CD4-positive, alpha-beta T cell treated with Interleukin-10 for 1 hour (primary cell): ENCODE measurements at regions not wholly inside any gene's neighbourhood (a gene's known extent, or its start where the extent isn't known, plus 50 kb on each side); places are given as distances from the start of the nearest gene placed in this dataset.
"Not testable (repeated sequence)": the region's sequence is repeated elsewhere in the genome, so short reads cannot be mapped to it uniquely, and the experiment has no call there.

Experiments used
- DNase-seq: peaks from one replicate; pipeline ENCODE4 v3.0.0-alpha.2; 2020

GRCh38 chr5:66354422-66354821, 210.3 kb downstream of the SREK1 start:
- no peak for DNase-seq

DNA sequence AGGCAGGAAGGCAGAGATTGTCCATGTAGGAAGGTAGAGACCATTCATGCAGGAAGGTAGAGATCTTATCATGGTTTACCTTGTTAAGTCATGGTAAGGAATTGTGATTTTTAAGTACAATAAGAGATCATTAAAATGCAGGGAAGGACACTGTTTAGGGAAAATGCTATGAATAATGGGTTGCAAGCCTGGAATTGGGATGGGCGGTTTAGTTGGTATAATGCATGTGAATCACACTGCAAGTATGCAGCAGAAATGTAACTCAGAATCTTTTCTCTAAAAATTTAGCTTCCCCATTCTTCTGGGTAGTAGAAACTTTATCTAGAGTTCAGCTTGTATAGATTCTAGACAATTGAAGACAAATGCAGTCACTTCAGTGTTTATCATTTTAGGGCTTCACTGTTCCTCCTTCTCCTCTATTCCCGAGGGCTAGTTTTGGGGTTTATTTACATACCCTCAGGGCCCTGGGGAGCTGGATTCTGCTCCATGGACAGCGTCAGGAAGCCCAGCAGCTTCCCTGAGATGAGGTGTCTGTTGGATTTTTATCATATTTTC, 212.0 kb downstream of the SREK1 start:
- DNase-seq, result no peak

DNA sequence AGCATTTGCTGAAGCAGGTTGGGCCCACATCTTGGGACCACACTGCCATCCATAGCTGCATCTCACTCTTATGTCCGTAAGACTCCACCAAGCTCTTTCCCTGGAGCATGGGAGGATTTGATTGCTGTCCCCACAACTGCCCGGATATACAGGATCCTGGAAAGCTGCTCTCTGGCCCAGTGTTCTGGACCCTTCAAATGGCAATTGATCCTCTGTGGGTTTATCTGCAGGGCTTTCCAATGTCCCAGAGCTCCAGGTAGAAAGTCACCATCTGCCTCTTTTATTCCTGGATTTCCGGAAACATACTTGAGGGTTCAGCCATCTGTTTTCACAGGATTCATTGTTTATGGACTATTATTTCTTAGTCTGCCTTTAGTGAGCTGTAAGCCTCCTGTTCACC, 214.6 kb downstream of the SREK1 start:
- DNase-seq, result no peak

DNA sequence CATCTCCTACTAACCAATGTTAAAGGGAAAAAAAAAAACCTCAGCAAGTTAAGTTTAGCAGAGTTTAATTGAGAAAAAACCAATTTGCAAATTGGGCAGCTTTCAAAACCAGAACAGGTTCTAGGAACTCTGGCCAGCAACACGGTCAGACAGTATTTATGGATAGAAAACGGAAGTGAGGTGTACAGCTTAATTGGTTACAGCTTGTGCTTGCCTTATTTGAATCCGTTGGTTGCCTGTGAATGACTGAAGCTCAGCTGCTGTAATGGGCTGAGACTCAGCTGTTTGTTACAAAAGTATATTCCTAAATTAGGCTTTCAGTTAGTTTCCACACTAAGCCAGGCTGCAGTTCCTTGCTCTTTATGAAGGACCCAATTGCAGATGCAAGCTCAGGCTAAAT, 217.0 kb downstream of the SREK1 start:
- DNase-seq, result no peak

DNA sequence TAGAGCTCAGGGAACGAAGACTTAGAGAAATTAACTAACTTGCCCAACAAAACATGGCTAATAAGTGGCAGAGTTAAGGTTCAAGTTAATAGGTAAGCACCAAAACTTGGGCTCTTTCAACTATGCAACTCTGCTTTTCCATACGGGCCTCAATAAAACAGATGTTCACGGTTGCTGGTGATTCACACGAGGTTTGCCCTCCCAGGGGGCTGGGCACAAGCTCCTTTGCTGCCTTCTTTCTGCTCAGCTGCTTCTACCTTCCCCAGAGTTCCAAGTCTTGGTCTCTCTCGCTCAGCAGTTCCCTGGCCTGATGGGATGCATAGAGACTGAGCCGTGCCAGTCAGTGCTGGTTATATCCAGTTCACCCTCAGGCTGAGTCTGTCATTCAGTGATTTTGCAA, 217.9 kb downstream of the SREK1 start:
- DNase-seq, result no peak

- no peak for DNase-seq
These were observed 218.6 kb downstream of the SREK1 start for GRCh38 chr5:66362687-66363086.

DNA sequence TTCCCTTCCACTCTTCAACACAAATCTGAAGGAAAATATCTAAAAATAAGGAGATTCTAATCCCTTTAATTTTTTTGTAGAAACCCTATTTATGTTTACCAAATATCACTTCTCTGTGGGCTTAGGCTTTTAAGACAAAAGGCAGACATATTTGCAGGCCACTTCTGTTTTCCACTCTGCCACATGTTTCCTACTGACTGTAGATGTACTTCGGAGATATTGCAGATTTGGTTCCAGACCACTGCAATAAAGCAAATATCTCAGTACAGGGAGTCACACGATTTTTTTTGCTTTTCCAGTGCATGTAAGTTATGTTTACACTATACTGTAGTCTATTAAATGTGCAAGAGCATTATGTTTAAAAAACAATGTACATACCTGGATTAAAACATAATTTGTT, 219.0 kb downstream of the SREK1 start:
- DNase-seq, result no peak

DNA sequence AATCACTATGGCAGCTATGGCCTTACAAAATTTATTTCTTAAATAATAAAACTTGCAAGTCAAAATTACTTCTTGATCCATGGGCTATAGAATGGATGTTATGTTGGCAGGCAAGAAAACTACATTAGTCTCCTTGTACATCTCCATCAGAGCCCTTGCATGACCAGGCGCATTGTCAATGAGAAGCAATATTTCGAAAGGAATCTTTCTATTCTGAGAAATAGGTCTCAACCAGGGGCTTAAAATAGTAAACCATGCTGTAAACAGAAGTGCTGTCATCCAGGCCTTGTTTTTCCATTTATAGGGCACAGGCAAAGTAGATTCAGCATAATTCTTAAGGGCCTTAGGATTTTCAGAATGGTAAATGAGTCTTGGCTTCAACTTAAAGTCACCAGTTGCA, 220.1 kb downstream of the SREK1 start:
- DNase-seq, result no peak

DNA sequence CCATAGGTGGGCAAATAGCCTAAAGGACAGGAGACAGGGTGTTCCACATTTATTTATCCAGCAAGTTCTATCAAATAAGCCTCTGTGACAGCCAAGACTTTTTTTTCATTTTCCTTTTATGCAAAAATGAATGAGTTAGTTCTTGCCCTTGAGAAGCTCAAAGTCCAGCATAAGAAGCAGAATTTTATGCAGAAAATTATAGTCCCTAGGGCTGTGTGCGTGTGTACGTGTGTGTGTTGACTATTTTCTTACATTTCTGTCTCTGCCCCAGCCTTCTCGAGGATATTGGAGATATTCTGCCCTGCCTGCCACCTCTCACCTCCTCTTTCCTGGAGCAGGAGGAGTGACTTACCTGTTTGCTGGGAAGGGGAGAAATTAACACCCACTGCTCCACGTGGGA, 221.9 kb downstream of the SREK1 start:
- DNase-seq, result no peak

DNA sequence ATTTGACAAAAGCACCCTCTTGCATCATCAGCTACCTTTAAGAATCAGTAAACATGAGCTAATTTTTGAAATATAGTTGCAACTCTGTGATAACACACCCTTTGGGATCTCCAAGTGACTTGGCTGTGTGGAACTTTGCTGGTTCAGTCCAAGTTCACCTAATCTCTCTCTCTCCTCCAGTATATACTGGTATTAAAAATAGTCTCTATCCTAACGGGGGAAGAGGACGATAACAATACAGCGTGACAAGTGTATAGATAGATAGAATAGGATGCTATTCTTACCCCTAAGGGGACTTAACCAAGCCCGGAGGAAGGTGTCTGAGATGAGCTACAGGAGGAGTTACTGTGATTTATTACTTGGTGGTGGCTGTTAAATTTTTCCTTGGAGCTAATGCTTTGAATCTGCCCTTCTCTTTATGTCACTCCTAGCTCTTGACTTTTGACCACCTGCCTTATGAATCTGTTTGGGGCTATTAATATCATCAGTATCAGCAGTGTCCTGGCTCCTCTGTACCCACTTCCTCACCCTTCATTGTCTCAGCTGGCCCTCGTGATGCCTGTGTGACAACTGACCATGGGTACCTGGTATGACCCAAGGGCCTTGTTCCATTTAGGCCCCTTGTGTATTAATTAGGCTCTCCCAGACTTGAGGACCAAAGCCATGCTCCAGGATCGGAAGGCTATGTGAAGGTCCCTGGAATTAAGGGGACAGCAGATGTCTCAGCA, 223.9 kb downstream of the SREK1 start:
- no peak for DNase-seq

- no peak for DNase-seq
These were observed 224.7 kb downstream of the SREK1 start for GRCh38 chr5:66368811-66369210.

DNA sequence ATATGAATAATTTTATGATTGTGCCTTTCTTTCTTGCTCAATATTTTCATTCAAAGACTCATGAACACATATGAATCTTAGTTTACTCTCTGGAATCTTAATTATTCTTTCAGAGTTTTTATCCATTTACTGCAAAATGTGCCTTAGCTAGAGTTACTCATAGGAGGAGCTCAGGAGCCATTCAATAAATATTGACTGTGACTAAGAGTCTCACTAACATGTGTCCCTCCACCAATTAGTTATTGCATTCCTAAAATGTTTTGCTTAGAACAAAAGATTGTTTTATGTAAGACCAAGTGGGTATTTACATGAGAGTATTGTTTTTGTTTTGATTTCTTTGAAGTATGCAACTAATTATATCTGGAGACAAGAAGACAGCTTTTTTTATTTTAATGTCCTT, 218.4 kb upstream of the MAST4 start:
- DNase-seq, result no peak

DNA sequence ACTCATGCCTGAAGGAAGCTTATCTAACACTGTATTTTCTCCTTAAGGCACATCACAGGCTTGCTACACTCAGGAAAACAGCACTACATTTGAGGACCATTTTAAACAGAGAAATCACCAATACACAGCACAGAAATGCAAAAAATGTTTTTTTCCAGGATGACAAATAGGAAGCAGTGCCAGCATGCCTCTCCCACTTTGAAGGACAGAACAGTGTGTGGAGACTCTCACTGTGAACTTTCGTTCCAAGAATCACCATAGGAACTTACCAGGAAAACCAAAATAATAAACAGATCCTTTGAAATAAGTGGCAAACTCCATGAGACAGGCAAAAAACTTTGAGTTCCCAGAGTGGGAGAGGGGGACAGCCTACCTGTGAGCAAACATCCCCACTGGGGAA, 217.8 kb upstream of the MAST4 start:
- DNase-seq, result no peak

DNA sequence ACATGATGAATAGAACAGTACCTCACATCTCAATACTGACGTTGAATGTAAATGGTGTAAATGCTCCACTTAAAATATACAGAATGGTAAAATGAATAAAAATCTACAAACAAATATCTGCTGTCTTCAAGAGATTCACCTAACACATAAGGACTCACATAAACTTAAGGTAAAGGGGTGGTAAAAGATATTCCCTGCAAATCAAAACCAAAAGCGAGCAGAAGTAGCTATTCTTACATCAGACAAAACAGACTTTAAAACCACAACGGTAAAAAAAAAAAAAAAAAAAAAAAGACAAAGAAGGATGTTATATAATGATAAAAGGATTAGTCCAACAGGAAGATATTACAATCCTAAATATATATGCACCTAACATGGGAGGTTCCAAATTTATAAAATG, 214.0 kb upstream of the MAST4 start:
- DNase-seq, result no peak

- DNase-seq, result not testable (repeated sequence)
These were observed 191.0 kb upstream of the MAST4 start for GRCh38 chr5:66405145-66405544.

- no peak for DNase-seq
These were observed 189.3 kb upstream of the MAST4 start for GRCh38 chr5:66406761-66407336.

GRCh38 chr5:66407765-66408164, 188.4 kb upstream of the MAST4 start:
- no peak for DNase-seq

GRCh38 chr5:66408576-66408975, 187.6 kb upstream of the MAST4 start:
- DNase-seq, result no peak

GRCh38 chr5:66410122-66410521, 186.1 kb upstream of the MAST4 start:
- DNase-seq, result no peak

- DNase-seq, result no peak
These were observed 184.5 kb upstream of the MAST4 start for GRCh38 chr5:66411701-66412100.

DNA sequence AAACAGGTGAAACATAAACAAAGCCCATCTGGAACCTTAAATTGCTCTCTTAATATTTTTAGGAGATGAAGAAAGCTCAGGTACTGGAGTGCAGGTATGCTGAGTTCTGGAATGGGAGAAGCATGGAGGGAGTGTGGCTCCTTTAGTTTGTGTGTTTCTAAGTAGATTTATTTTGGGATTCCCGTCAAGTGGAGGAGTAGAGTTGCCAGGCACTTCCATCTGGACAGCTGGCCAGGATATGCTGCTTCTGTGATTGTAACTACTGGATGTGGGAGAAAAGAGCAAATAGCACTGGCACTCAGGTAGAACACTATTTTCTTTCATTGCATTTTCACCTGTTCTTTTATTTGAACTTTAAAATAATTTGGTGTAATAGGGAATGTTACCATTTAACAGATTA, 182.3 kb upstream of the MAST4 start:
- no peak for DNase-seq

DNA sequence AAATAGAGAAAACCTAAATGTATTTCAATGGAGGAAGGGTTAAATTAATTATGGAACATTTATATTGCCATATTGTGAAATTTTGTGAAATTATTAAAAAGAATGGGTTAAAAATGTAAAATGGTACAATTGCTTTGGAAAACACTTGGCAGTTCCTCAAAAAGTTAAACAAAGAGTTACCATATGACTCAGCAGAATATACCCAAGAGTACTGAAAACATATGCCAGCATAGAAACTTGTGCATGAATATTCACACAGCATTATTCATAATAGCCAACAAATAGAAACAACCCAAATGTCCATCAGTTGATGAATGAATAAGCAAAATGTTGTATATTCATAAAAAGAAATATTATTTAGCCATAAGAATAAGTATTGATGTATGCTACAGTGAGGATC, 181.0 kb upstream of the MAST4 start:
- no peak for DNase-seq

DNA sequence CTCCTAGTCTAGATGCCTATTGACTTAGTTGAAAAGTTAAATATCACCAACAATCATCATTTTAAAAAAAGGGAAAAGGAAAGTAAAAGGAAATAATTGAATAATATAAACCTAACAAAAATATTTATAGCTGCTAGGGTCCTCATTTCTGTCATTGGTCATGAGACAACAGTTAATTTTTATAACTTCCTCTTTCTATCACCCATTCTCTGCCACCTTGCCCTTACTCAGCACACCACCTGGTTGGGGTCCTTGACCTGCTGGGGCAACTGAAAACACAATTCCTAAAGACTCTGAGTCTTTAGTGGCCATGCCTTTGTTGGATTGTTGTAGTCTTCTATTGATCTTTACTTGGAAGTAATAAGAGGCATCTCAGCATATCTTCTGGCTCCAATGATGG, 179.5 kb upstream of the MAST4 start:
- no peak for DNase-seq

- no peak for DNase-seq
These were observed 178.4 kb upstream of the MAST4 start for GRCh38 chr5:66417781-66418180.

- DNase-seq, result no peak
These were observed 172.7 kb upstream of the MAST4 start for GRCh38 chr5:66423484-66423883.
